HCT116 (cell line): ENCODE measurements at regions not wholly inside any gene's neighbourhood (a gene's known extent, or its start where the extent isn't known, plus 50 kb on each side); places are given as distances from the start of the nearest gene placed in this dataset.

ENCODE experiments used
- ATAC-seq: fragments of 200-7000 bp; cut with Tn5 transposase; 2 replicates; pipeline ENCODE4 v1.9.1; 2020; ENCODE audit warnings: mild to moderate bottlenecking, moderate library complexity
- BruUV-seq: library from RNA; stranded (reverse); fragments of 400-500 nt; replicated peaks from 2 replicates; lab custom pipeline; 2021; lab: Mats Ljungman, UMichigan
- CTCF ChIA-PET: fragments of 300-600 bp; sonication (Branson Sonifier 250); formaldehyde crosslinking; loops from one replicate; lab custom pipeline; 2021; ENCODE audit warnings: antibody characterized with exemption; lab: Charles Lee
- POLR2A ChIA-PET: fragments of 300-600, 350-600 bp; sonication (Branson Sonifier 250); formaldehyde crosslinking; loops from one replicate; lab custom pipeline; 2021; ENCODE audit warnings: antibody characterized with exemption; lab: Charles Lee
- RAD21 ChIA-PET, 2 experiments: fragments of 300-600 bp; sonication (Branson Sonifier 250); formaldehyde crosslinking; loops; one replicate each; lab custom pipeline; 2023; ENCODE audit warnings: low total read pairs in 2 of 2; ENCODE audit not compliant: uncharacterized antibody in 2 of 2, unreplicated experiment in 2 of 2, low non-redundant PET in 1 of 2; lab: Charles Lee
- DNase-seq: peaks from one replicate; pipeline ENCODE4 v3.0.0-alpha.2; 2010; ENCODE audit warnings: low read depth, low spot score
- H2AFZ ChIP-seq: fragments of 200-600 bp; shearing (Covaris generic), sonication (generic); 2 replicates; pipeline ENCODE4 v1.6.1; 2017; ENCODE audit warnings: low read depth, mixed run types, mixed read lengths, antibody characterized with exemption, low read length; ENCODE audit not compliant: poor library complexity, severe bottlenecking
- H3K27ac ChIP-seq: 2 replicates; pipeline ENCODE4 v1.5.1; 2012; ENCODE audit warnings: low read depth, low read length
- H3K27me3 ChIP-seq: fragments of 200-600 bp; sonication (generic); 2 replicates; pipeline ENCODE4 v1.6.1; 2016; ENCODE audit warnings: mixed run types, low read length, mixed read lengths; ENCODE audit not compliant: insufficient read depth
- H3K36me3 ChIP-seq, 2 experiments: fragments of 200-500 bp in 1 of 2; fragments of 200-600 bp in 1 of 2; sonication (Bioruptor generic) in 1 of 2; sonication (generic) in 1 of 2; 2 replicates each; pipeline versions ENCODE4 v1.5.1 to v1.6.1; 2014 to 2016; ENCODE audit warnings: low read length in 2 of 2, inconsistent platforms in 1 of 2, mixed read lengths in 1 of 2, mixed run types in 1 of 2; ENCODE audit not compliant: insufficient read depth in 2 of 2, control insufficient read depth in 1 of 2
- H3K4me1 ChIP-seq, 2 experiments: fragments of 200-600 bp in 1 of 2; sonication (generic) in 1 of 2; 2 replicates each; pipeline versions ENCODE4 v1.5.1 to v1.6.1; 2012 to 2017; ENCODE audit warnings: low read length in 2 of 2, inconsistent platforms in 1 of 2, mild to moderate bottlenecking in 1 of 2, mixed read lengths in 1 of 2, mixed run types in 1 of 2, moderate library complexity in 1 of 2; ENCODE audit not compliant: insufficient read depth in 2 of 2, control insufficient read depth in 1 of 2
- H3K4me2 ChIP-seq: fragments of 200-600 bp; sonication (generic); 2 replicates; pipeline ENCODE4 v1.6.1; 2017; ENCODE audit warnings: mixed run types, low read length, mixed read lengths
- H3K4me3 ChIP-seq, 2 experiments: fragments of 200-600 bp in 1 of 2; sonication (generic) in 1 of 2; replicated peaks in 1 of 2; 2 replicates each; pipeline ENCODE4 v1.5.1; 2011 to 2016; ENCODE audit warnings: low read length in 2 of 2, control low read depth in 1 of 2, low read depth in 1 of 2, mild to moderate bottlenecking in 1 of 2, mixed read lengths in 1 of 2, mixed run types in 1 of 2
- H3K79me2 ChIP-seq: fragments of 200-600 bp; sonication (generic); 2 replicates; pipeline ENCODE4 v1.6.1; 2017; ENCODE audit warnings: mild to moderate bottlenecking, mixed run types, low read length, moderate library complexity, mixed read lengths; ENCODE audit not compliant: insufficient read depth
- H3K9ac ChIP-seq: fragments of 200-600 bp; sonication (generic); 2 replicates; pipeline ENCODE4 v1.6.1; 2016; ENCODE audit warnings: low read length, mixed read lengths
- H3K9me2 ChIP-seq: fragments of 200-600 bp; sonication (generic), shearing (Covaris generic); 2 replicates; pipeline ENCODE4 v1.6.1; 2017; ENCODE audit warnings: mixed run types, mild to moderate bottlenecking, moderate library complexity; ENCODE audit not compliant: insufficient read depth
- H3K9me3 ChIP-seq, 2 experiments: fragments of 200-500 bp in 1 of 2; fragments of 200-600 bp in 1 of 2; sonication (Bioruptor generic) in 1 of 2; sonication (generic) in 1 of 2; 2 replicates each; pipeline ENCODE4 v1.6.1; 2014 to 2017; ENCODE audit warnings: low read length in 2 of 2, mixed read lengths in 2 of 2, inconsistent platforms in 1 of 2, low read depth in 1 of 2, mild to moderate bottlenecking in 1 of 2, mixed run types in 1 of 2, moderate library complexity in 1 of 2; ENCODE audit not compliant: control insufficient read depth in 1 of 2, insufficient read depth in 1 of 2
- H4K20me1 ChIP-seq: fragments of 200-600 bp; sonication (generic), shearing (Covaris generic); 2 replicates; pipeline ENCODE4 v1.6.1; 2017; ENCODE audit warnings: mixed run types, mild to moderate bottlenecking, moderate library complexity; ENCODE audit not compliant: insufficient read depth
- CEBPB ChIP-seq: IDR thresholded peaks from 2 replicates; pipeline ENCODE4 v1.6.1; 2012; ENCODE audit warnings: low read depth
- EGR1 ChIP-seq: IDR thresholded peaks from 2 replicates; pipeline ENCODE4 v1.6.1; 2012; ENCODE audit warnings: low read depth
- EZH2 ChIP-seq: fragments of 200-600 bp; sonication (generic); IDR thresholded peaks from 2 replicates; pipeline ENCODE4 v1.6.1; 2017; ENCODE audit warnings: antibody characterized with exemption, mixed run types
- EZH2phosphoT487 ChIP-seq: fragments of 200-600 bp; IDR thresholded peaks from 2 replicates; pipeline ENCODE4 v1.6.1; 2018; ENCODE audit warnings: antibody characterized with exemption, borderline replicate concordance
- FOSL1 ChIP-seq: IDR thresholded peaks from 2 replicates; pipeline ENCODE4 v1.6.1; 2012; ENCODE audit warnings: low read depth
- POLR2A ChIP-seq: IDR thresholded peaks from 2 replicates; pipeline ENCODE4 v1.7.0; 2011; ENCODE audit warnings: borderline replicate concordance; ENCODE audit not compliant: insufficient read depth, insufficient read length; ENCODE audit errors: extremely low read depth
- POLR2AphosphoS5 ChIP-seq: IDR thresholded peaks from 2 replicates; pipeline ENCODE4 v1.6.1; 2011; ENCODE audit warnings: mild to moderate bottlenecking, low read depth, low read length, moderate library complexity
- SIN3A ChIP-seq: IDR thresholded peaks from 2 replicates; pipeline ENCODE4 v1.6.1; 2012; ENCODE audit warnings: low read depth
- SP1 ChIP-seq: IDR thresholded peaks from 2 replicates; pipeline ENCODE4 v1.6.1; 2012; ENCODE audit warnings: low read depth
- SRF ChIP-seq: IDR thresholded peaks from 2 replicates; pipeline ENCODE4 v1.6.1; 2012; ENCODE audit warnings: low read depth
- TCF7L2 ChIP-seq: IDR thresholded peaks from 2 replicates; pipeline ENCODE4 v1.7.0; 2011; ENCODE audit warnings: borderline replicate concordance, inconsistent platforms; ENCODE audit not compliant: insufficient read depth, insufficient read length; ENCODE audit errors: extremely low read depth
- ZFX ChIP-seq: fragments of 450-650 bp; IDR thresholded peaks from 2 replicates; pipeline ENCODE4 v1.6.1; 2017
- intact Hi-C: fragments of 100-400 bp; cut with micrococcal nuclease; formaldehyde crosslinking; loops from 2 replicates; pipeline ENCODE4 v1.10.0; 2022
- TF ChIP-seq, protein P1 (sequence below): IDR thresholded peaks from 2 replicates; pipeline ENCODE4 v1.6.1; 2012
- TF ChIP-seq, protein P2 (sequence below): IDR thresholded peaks from 2 replicates; pipeline ENCODE4 v1.6.1; 2012; ENCODE audit warnings: low read depth
- TF ChIP-seq, protein P3 (sequence below), 3 experiments: fragments of 200-600 bp in 1 of 3; sonication (generic) in 1 of 3; IDR thresholded peaks in 2 of 3; conservative IDR thresholded peaks in 1 of 3; 2 replicates each; pipeline ENCODE4 v1.5.1; 2012 to 2017; ENCODE audit warnings: low read depth in 2 of 3, low read length in 2 of 3, antibody characterized with exemption in 1 of 3, borderline replicate concordance in 1 of 3, control low read depth in 1 of 3, mild to moderate bottlenecking in 1 of 3, mixed read lengths in 1 of 3, mixed run types in 1 of 3, moderate library complexity in 1 of 3; ENCODE audit not compliant: insufficient read depth in 1 of 3

DNA sequence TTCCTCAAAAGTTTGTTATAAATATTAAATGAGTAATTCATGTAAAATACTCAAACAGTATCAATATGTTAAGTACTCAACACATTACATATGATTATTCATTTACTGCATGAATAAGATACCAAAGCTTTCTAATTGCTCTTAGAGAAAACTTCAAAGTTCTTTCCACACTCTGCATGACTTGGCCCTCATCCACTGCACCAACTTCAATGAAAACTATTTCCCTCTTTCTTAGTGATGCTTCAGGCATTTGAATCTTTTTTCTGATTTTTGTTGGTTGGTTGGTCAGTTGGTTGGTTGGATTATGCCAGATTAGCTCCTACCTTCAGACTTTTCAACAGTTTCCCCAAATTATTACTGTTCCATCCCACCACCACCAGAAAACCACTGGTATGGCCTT, 314.7 kb upstream of the RGMB start:
- no peak overlapping the region for H3K27ac ChIP-seq
- no peaks in the 10 kb centered on the region for H3K79me2 ChIP-seq
- RAD21 ChIA-PET = no interaction called here
- no peak overlapping the region for H3K9ac ChIP-seq
- no TSS peak for BruUV-seq
- TF ChIP-seq, protein P1, sequence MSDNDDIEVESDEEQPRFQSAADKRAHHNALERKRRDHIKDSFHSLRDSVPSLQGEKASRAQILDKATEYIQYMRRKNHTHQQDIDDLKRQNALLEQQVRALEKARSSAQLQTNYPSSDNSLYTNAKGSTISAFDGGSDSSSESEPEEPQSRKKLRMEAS = no peak
- no peak for TF ChIP-seq SIN3A
- TF ChIP-seq POLR2AphosphoS5 = no peak
- TF ChIP-seq EZH2phosphoT487 = no peak
- no peak for TF ChIP-seq POLR2A
- TF ChIP-seq SP1 = no peak
- TF ChIP-seq, all 23 proteins: peak for 0
- intact Hi-C loops = no loop called here
- ChIA-PET CTCF (no interaction called here), POLR2A (no interaction called here)
- Histone ChIP-seq H3K4me1 (no peaks in the 10 kb centered on the region), H3K4me3 (no peak overlapping the region), H4K20me1 (no peaks in the 10 kb centered on the region), H3K27me3 (no peaks in the 10 kb centered on the region), H2AFZ (no peak overlapping the region), H3K4me2 (no peak overlapping the region), H3K9me3 (no peaks in the 10 kb centered on the region), H3K36me3 (no peaks in the 10 kb centered on the region), H3K9me2 (no peaks in the 10 kb centered on the region)
- DNase-seq = no peak
- ATAC-seq = no peak

DNA sequence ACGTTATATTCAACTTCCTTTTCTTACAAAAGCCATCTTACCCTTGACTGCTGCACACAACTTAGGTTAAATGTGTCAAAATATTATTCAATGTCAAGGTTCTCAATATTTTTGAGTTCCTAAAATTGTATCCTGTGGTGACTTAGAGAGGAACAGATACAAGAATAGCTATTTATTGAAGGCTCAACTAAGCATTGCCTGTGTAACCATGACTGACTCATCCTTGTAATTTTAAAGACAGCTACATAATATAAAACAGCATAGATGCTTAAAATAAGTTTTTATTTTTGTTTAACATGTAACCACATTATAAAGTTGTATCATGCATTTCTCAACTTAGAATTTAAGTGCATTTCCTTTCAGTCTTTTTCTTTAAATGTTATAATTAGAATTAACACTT, 312.9 kb upstream of the RGMB start:
- no TSS peak for BruUV-seq
- Histone ChIP-seq H3K4me2 (no peak overlapping the region), H3K4me1 (no peaks in the 10 kb centered on the region), H3K79me2 (no peaks in the 10 kb centered on the region), H3K36me3 (no peaks in the 10 kb centered on the region), H3K9me2 (no peaks in the 10 kb centered on the region), H3K9ac (no peak overlapping the region), H3K9me3 (no peaks in the 10 kb centered on the region), H3K27me3 (no peaks in the 10 kb centered on the region), H2AFZ (no peak overlapping the region), H3K27ac (no peak overlapping the region), H4K20me1 (no peaks in the 10 kb centered on the region), H3K4me3 (no peak overlapping the region)
- RAD21 ChIA-PET = no interaction called here
- intact Hi-C loops = no loop called here
- ATAC-seq = no peak
- CTCF ChIA-PET = no interaction called here
- POLR2A ChIA-PET = no interaction called here
- TF ChIP-seq CEBPB = no peak
- no peak for TF ChIP-seq EGR1
- no peak for TF ChIP-seq EZH2phosphoT487
- TF ChIP-seq, protein P1 = no peak
- TF ChIP-seq FOSL1 = no peak
- TF ChIP-seq EZH2 = no peak
- TF ChIP-seq, protein P2, sequence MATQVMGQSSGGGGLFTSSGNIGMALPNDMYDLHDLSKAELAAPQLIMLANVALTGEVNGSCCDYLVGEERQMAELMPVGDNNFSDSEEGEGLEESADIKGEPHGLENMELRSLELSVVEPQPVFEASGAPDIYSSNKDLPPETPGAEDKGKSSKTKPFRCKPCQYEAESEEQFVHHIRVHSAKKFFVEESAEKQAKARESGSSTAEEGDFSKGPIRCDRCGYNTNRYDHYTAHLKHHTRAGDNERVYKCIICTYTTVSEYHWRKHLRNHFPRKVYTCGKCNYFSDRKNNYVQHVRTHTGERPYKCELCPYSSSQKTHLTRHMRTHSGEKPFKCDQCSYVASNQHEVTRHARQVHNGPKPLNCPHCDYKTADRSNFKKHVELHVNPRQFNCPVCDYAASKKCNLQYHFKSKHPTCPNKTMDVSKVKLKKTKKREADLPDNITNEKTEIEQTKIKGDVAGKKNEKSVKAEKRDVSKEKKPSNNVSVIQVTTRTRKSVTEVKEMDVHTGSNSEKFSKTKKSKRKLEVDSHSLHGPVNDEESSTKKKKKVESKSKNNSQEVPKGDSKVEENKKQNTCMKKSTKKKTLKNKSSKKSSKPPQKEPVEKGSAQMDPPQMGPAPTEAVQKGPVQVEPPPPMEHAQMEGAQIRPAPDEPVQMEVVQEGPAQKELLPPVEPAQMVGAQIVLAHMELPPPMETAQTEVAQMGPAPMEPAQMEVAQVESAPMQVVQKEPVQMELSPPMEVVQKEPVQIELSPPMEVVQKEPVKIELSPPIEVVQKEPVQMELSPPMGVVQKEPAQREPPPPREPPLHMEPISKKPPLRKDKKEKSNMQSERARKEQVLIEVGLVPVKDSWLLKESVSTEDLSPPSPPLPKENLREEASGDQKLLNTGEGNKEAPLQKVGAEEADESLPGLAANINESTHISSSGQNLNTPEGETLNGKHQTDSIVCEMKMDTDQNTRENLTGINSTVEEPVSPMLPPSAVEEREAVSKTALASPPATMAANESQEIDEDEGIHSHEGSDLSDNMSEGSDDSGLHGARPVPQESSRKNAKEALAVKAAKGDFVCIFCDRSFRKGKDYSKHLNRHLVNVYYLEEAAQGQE = no peak
- TF ChIP-seq POLR2A = no peak
- no peak for TF ChIP-seq POLR2AphosphoS5
- TF ChIP-seq SRF = no peak
- no peak for TF ChIP-seq TCF7L2
- TF ChIP-seq ZFX = no peak
- TF ChIP-seq, protein P3, sequence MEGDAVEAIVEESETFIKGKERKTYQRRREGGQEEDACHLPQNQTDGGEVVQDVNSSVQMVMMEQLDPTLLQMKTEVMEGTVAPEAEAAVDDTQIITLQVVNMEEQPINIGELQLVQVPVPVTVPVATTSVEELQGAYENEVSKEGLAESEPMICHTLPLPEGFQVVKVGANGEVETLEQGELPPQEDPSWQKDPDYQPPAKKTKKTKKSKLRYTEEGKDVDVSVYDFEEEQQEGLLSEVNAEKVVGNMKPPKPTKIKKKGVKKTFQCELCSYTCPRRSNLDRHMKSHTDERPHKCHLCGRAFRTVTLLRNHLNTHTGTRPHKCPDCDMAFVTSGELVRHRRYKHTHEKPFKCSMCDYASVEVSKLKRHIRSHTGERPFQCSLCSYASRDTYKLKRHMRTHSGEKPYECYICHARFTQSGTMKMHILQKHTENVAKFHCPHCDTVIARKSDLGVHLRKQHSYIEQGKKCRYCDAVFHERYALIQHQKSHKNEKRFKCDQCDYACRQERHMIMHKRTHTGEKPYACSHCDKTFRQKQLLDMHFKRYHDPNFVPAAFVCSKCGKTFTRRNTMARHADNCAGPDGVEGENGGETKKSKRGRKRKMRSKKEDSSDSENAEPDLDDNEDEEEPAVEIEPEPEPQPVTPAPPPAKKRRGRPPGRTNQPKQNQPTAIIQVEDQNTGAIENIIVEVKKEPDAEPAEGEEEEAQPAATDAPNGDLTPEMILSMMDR (IDR thresholded peaks at IDR 0.05 in 2 of 3, conservative IDR thresholded peaks at IDR 0.05 in 1 of 3; ENCODE audit: borderline replicate concordance in 1 of 3, insufficient read depth in 1 of 3, low read depth in 2 of 3, low read length in 2 of 3) = no peak
- no peak for DNase-seq
